ENCODE measurements at regions not wholly inside any gene's neighbourhood (a gene's known extent, or its start where the extent isn't known, plus 50 kb on each side); places are given as distances from the start of the nearest gene placed in this dataset.

DNA sequence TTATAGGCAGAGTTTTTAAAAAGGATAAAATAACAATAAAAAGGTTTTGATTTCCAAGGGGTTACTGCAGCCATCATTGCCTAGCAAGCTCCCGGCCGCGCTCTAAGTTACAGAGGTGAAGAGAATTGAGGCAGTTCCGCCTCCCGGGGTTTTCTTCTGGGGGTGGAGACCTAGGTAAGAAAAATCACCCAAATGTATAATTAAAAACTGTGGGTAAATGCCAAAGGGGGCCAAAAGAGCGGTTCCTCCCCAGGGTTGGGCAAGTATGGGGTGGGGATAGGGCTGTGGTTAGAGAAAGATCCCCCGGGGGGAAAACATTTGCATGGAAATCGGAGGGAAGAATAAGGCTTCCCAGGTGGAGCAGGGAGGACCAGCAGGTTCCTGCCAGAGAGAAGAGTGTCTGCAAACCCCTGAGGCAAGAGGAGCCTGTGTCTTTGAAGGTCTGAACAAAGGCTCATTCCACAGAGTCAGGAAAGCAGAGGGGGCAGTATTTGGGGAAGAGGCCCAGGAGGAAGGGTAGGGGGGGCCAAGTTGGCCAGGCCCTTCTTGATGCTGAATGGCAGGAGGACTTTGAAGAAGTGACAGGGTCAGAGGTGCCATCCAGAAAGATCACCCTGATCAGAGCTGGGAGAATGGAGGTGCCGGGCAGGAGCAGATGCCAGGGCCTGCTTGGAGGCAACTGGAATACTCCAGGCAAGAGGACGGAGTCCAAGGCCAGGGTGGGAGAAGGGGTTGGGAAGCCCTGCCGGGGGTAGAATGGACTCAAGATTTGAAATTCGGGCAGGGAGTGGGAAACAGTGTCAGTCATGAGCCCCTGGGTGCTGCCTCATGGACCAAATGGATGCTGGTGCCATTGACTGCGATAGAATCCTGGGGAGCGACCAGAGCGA, 152.9 kb upstream of the RGMA start:
- DNase-seq (ENCODE audit: low read depth in 2 of 2) = no peak

DNA sequence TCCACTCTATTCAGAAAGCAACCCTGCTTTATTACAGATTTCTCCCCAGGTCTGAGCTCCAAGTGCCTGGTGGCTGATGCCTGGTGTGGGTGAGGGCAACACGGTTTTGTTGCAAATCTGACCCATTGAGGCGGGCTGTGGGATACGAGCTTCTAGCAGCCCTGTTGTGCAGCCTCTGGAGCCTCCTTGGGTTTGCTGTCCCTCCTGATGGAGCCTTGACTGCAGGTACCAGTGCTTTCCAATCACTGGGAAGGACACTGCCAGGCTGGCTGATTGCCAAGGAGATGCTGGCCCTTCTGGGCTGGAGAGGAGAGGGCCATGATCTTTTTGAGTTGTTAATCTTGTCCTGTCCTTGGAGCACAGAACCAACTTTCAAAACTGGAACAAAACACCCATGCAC, 151.0 kb upstream of the RGMA start:
- no peak for DNase-seq (ENCODE audit: low read depth in 2 of 2)

DNA sequence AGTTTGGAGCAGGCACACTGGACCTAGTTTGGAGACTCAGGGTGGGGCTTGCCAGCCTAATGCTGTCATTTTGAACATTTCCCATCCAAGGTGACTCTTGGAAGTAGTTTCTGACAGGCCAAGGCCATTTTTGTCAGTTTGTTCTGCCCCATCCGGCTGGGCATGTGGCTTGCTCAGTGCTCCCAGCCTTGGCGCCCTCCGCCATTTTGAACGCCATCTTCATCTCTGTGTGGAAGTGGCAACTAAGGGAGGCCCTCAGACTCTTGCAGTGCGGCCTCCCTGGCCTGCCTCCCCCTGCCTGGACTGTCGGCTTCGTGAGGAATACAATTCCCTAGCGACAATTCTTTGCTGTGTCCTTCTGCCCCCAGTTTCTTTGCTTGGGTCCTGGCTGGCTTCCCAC, 150.6 kb upstream of the RGMA start:
- no peak for DNase-seq (ENCODE audit: low read depth in 2 of 2)

DNA sequence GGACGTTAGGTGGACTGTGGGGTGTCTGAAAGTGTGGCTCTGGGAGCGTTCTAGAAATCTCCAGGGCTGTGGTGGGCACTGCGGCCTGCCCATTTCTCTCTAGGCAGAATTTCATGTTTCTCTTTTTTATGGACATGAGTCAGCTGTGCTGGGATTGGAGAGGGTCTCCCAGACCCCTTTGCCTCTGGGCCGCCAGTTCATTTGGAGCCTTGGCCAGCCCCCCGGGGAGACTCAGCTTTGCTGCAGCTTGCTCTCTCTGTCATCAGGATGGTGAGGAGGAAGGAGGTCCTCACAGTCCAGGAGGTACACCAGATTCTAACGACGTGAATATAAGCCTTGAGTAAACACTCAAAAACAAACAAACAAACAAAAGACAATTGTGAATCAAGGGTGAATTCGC, 149.6 kb upstream of the RGMA start:
- DNase-seq (ENCODE audit: low read depth in 2 of 2) = no peak

DNA sequence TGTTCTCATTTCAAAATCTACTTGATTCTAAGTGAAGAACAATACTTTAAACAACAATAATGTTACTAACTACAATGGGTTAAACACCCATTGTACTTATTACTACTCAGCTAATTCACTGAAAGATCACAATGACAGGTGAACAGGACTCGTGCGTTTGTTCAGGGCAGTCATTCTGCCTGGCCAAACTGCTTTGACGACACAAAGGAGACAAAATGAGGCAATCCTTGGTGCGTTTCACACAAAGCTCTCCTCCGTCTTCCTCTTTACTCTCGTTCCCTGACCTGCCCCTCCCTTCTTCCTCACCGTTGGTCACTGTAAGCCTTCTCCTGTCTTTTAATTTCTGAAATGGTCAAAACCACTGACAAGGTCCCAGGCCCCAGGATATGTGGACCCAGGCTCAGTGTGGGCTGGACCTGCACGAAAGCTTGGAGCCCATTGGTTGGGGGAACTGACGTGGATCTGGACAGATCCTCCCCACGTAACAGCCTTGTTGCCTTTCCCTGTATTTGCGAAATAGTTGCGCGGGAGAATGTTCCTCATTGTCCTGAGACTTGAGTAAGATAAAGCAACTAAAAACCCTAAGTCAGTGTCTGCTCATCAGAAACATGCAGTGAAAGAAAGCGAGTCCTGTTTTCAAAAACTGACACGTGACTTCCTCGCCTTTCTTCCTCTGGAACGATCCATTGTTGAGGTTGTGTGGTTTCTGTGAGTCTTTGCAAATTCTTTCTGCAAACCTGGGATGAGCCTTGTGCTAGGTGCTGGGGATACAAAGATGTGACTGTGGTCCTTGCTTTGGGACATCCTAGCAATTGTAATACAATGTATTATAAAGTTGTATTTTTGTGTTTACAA, 147.1 kb upstream of the RGMA start:
- DNase-seq (ENCODE audit: low read depth in 2 of 2) = no peak

DNA sequence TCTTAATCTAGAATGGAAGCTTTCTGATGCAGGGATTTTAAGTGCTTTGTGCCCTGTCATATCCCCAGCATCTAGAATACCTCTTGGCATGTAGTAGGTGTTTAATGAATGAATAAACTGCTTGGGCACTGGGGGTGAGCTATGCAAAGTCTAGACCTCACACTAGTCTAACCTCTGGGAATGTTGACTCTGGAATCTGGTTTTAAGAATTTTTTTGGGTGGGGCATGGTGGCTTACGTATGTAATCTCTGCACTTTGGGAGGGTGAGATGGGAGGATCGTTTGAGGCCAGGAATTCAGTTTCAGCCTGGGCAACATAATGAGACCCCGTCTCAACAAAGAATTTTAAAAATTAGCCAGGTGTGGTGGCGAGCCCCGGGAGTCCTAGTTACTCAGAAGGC, 146.3 kb upstream of the RGMA start:
- DNase-seq (ENCODE audit: low read depth in 2 of 2) = no peak

DNA sequence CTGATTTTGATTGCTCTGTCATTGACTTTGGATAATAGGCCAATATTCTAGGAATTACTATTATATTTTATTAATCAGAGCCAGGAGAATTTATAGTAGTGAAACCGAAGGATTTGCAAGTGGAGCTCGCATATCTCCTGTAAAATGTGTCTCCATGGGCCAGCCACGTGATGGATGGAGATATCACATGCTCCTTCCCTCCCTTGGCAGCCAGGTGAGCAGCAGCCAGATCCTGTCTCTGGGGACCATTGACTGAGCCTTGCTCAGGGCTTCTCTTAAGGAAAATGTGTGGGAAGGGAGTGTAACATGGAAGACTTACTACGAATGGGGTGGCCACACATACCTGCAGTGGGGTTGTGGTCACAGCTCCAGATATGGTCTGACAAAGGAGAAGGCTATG, 144.7 kb upstream of the RGMA start:
- no peak for DNase-seq (ENCODE audit: low read depth in 2 of 2)

DNA sequence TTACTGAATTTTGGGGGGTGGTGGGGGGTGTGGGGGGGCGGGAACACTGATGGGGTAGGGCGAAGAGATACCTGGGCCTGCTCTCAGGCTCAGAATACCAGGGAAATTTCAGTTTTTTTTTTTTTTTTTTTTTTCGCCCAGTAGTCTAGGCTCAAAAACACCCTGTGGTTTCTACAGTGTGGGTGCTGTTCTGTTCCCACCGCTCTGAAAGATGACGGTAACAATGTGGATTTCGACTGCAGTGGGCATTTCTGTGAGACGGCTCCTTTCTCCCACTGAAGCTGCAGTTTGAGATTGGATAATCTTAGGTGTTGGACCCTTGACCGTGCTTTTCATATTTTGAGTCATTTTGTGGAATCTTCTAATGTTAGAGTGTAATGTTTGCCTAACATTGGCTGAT, 143.8 kb upstream of the RGMA start:
- no peak for DNase-seq (ENCODE audit: low read depth in 2 of 2)

DNA sequence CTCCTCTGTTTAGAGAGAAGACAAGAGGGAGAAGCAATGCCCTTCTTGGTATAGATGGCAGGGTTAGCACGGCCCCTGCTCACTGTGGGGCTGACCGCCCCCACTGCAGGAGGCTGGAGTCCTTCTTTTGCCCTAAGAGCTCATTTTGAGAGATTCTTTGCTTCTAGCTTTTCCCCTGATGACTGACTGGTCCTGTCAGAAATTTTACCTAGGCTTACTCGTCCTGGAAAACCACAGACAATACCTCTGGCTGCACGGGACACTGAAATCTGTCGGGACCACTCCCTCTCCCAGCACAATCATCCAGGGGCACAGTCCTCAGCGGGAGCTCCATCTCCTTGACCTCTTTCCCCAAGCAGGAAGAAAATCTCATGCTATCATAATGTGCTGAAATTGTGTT, 143.0 kb upstream of the RGMA start:
- no peak for DNase-seq (ENCODE audit: low read depth in 2 of 2)

DNA sequence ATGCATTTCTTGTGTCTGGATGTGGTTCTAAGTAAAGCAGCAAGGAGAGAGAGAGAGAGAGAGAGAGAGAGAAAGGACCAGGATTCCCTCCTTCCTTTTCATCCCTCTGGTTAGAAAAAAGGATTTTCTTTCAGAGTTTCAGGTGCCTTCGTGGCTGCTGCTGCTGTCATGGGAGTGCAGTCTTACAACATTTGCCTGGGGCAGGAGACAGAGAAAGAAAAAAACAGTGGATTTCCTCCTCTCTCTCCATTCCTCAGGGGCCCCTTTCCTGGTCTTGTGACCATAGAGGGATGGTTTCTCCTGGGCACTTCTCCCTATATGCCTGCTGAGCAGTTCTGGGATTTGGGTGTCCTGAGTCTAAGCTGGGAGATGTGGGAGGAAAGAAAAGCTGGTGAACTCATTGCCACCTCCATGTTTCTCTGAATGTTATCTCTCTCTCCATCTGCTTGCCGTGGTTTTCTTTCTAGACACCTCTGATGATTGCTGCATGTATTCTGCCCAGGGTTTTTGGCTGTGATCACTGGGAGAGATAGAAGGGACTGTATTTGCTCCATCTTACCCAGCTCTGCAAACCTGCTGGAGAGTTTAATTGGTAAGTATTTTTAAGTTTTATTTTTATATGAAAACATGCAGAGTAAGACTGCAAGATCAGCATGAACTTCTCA, 142.4 kb upstream of the RGMA start:
- DNase-seq (ENCODE audit: low read depth in 2 of 2) = no peak

DNA sequence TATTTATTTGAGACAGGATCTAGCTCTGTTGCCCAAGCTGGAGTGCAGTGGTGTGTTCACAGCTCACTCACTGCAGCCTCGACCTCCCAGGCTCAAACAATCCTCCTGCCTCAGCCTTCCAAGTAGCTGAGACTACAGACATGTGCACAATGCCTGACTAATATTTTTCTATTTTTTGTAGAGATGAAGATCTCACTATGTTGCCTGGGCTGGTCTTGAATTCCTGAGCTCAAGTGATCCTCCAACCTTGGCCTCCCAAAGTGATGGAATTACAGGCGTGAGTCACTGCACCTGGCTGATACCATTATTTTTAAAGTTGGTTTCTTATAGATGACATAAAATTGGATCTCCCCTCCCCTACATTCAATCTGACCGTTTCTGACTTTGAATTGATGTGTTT, 139.5 kb upstream of the RGMA start:
- DNase-seq (ENCODE audit: low read depth in 2 of 2) = no peak

DNA sequence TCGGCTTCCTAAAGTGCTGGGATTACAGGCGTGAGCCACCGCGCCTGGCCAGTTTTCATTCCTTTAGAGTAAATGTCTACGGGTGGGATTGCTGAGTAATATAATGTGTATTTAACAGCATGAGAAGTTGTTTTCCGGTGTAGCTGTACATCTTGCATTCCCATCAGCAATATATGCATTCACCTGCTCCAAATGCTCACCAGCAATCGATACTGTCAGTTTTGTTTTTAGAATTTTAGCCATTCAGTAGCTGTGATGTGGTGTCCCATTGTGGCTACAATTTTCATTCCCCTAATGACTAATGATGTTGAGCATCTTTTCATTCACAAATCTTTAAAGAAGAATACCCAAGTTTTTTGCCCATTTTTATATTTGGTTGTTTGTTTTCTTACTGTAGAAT, 134.8 kb upstream of the RGMA start:
- DNase-seq (ENCODE audit: low read depth in 2 of 2) = no peak

DNA sequence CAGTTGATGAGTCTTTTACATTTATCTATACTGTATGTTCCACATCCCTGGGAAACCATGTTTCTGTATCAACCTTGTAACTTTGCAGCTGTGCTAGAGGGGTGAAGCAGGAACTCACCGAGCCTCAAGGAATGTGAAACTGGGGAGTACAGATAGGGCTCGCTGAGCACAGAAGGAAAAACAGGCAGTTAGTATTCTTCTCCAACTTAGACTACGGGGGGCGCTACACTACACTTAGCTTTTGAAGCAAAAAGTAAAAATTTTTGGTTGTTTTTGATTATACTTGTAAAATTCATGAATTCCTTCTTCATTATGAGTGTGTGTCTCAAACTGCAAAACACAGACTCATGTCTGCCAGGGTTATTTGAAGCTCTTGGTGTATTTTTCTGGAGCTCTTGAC, 132.7 kb upstream of the RGMA start:
- DNase-seq (ENCODE audit: low read depth in 2 of 2) = no peak

DNA sequence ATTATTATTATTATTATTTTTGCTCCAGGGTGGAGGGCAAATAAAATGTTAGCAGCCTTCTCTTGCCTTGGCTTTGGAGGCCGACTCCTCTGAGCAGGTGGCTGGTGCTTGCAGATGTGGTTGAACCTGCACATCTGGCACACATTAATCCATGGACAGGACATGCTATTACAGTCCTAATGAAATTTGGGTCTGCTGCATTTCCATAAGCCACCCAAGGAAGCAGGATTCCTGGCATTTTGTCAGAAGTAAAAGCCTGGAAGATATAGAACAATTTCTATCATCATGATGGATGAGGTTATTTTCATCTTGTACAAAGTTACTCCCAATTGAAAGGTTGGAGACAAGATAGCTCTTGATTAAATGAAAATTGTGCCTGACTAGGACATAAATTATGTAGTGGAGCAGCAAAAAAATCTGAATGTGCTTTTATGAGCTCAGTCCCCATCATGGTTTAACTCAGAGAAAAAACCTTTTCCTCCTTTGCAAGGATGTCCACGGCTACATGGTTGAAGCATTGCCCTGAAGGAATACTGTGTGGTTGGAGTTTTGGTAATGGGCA, 130.9 kb upstream of the RGMA start:
- no peak for DNase-seq (ENCODE audit: low read depth in 2 of 2)

DNA sequence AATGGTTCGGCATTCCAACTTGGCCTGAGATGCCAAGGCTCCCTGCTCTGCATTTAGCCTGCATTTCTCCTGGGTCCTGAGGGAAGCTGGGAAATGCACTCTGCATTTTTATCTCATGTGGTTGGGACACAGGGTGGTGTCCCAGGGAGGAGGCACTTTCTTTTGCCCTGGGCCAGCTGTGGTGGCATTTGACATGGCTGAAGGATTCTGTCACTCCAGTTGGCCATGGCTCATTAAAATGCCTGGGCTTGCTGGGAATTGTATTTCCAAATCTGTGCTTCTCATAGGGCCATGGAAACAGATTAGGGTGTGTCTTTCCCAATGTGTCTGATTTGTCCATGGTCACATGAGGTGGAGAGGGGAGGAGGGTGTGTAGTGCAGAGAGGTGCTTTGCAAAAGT, 128.3 kb upstream of the RGMA start:
- no peak for DNase-seq (ENCODE audit: low read depth in 2 of 2)

DNA sequence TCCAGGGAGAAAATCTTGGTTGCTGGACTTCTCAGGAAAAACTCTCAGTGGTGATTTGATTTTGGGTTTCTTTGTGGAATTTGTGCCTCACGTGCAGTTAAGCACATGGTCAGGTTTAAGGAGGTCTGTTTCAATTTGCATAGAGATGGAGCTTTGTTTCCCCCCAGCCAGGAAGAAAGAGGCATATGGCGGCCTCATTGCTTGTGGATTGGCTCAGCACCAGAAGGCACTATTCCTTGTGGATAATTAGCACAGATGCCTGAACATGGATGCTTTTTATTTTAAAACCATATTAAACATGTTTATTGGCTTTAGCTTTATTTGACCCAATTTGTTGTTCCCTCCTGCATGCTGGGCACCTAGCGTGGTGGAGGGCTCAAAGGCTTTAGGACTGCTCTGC, 125.1 kb upstream of the RGMA start:
- DNase-seq (ENCODE audit: low read depth in 2 of 2) = no peak

DNA sequence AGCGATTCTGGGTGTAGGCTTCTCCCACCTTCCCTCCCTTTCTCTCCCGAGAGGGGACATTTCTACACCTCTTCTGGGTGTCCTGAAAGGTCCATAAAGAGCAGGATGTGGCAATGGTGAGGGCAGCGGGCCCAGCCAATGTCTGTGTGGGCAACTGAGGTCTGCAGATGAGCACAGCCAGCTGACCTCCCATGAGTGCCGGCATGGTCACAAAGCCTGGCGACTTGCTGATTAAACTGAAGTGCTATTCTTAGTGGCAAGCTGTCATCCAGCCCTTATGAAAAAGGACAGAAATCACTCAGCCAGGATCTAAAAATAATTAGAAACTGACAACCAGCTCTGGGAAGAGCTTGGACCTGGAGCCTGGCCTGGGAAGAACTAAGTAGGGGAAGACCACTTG, 124.3 kb upstream of the RGMA start:
- no peak for DNase-seq (ENCODE audit: low read depth in 2 of 2)

DNA sequence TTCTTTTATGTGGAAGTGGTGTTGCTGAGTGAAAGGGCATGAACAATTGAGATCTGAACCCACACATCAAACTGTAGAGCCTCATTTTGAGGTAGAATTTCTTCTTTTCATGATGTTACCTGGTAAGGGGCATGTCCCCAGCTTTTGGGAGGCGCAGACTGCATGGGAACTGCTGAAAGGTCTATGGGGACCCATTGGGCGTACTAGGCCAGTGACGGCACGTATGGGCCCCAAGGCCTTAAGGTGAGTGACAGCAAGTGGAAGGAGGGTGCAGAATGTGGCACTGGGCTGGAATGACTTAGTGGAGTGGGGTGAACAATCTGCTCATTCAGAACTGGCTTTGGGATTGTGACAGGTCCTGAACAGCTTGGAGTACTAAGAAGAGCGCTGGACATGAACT, 123.6 kb upstream of the RGMA start:
- DNase-seq (ENCODE audit: low read depth in 2 of 2) = no peak

DNA sequence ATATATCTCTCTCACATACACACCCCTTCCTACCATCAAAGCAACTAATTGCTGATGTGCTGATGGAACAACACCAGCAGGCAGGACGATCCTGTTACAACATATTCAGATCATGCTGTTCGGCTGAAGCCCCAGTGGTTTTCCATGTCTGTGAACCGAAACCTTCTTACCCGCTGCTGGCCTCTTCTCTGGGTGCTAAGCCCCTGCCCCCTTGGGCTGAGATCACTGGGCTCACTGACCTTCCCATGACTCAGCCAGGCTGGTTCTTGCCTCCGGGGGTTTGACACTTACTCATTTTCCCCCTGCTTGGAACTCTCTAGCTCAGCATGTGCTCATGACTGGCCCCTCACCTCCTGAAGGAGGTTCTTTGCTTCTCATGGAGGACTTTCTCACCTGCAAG, 122.0 kb upstream of the RGMA start:
- no peak for DNase-seq (ENCODE audit: low read depth in 2 of 2)

DNA sequence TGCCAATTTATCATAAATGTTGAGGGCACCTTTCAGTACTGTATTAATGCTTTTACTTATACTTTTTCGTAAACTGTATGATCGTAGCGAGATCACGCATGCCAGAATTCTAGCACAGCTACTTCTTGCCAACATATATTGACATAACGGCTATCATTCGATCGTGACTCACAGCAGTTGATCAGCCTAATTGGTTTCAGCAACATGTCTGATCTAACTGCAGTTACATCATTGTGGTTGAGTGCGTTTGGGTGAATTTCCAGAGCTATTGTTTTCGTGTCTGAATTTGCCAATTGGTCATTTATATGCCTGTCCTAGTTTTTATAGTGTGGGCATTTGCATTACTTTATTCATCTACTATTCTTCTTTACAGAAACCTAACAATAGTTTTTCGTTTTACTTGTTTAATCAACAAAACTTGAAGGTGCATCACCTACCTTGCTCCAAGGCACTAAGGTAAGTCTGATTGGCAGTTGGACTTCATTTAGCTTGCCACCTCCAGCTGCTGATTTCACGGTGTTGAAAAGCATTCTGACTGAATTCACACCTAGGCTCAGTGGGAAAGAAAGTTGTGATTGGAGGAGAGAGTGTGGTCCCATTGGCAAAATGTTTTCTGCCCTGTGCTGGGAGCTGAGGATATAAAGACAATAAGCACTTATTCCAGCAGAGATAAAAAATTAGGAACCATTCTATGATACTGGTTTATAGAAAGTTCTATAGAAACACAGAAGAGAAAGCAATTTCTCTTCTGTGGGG, 120.9 kb upstream of the RGMA start:
- no peak for DNase-seq (ENCODE audit: low read depth in 2 of 2)

DNA sequence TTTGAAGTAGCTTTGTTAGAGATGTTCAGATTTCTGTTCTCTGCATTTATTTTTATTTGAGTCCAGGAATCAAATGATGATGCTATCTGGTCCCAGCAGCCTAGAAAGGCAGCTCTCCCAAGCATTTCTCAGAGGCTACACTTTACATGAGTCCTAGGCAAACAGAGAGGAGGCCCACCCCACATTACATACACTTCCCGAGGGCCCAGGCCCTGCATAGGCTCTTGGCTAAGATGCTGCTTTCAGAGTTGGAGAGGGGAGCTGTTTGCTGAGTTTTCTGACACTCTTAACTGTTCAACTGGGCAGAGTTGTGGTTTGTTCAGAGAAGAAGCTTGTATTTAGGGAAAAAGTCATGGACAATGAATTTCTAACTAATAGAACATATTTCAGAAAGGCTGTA, 117.9 kb upstream of the RGMA start:
- DNase-seq (ENCODE audit: low read depth in 2 of 2) = no peak

DNA sequence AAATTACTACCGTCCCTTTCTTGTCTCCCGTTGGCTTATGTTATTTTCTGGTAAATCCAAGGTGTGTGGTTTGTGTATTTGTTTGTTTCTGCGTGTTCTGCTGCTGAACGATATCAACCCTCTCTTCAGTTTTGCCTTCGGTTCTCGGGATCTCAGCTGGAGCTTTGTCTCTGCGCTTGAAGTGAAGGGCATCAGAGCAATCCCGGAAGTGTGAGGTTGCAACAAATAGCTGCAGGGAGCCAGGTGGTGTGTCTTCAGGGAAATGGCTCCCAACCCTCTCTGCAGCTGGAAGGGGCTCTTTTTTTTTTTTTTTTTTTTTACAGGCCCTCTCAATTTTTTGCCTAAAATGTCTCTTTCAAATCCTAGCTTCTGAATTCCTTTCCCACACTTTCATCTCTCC, 116.4 kb upstream of the RGMA start:
- no peak for DNase-seq (ENCODE audit: low read depth in 2 of 2)

Data from stimulated activated CD8-positive, alpha-beta memory T cell treated with anti-CD3 and anti-CD28 coated beads, Interleukin-7, amount 100 ng/mL, for 4 hours (primary cell).